Liver (tissue), 3 donors: ENCODE measurements at regions not wholly inside any gene's neighbourhood (a gene's known extent, or its start where the extent isn't known, plus 50 kb on each side); places are given as distances from the start of the nearest gene placed in this dataset.

Source experiments
- CTCF ChIP-seq: fragments of 150-350 bp; IDR thresholded peaks from 2 replicates; pipeline ENCODE4 v1.5.1; 2017; ENCODE audit warnings: improper control_type of control experiment, low read depth, low read length; ENCODE audit not compliant: missing input control
- EGR1 ChIP-seq, 2 donors: IDR thresholded peaks; 2 replicates each; pipeline ENCODE4 v1.6.1; 2016 to 2018; ENCODE audit warnings: antibody characterized with exemption in 2 of 2, low read depth in 2 of 2
- FOXA2 ChIP-seq: IDR thresholded peaks from 2 replicates; pipeline ENCODE4 v1.6.1; 2016; ENCODE audit warnings: antibody characterized with exemption
- HNF4G ChIP-seq: IDR thresholded peaks from 2 replicates; pipeline ENCODE4 v1.6.1; 2016; ENCODE audit warnings: antibody characterized with exemption
- MAX ChIP-seq: IDR thresholded peaks from 2 replicates; pipeline ENCODE4 v1.6.1; 2016; ENCODE audit warnings: antibody characterized with exemption
- RAD21 ChIP-seq, 2 donors: IDR thresholded peaks; 2 replicates each; pipeline ENCODE4 v1.6.1; 2016; ENCODE audit warnings: antibody characterized with exemption in 2 of 2, mild to moderate bottlenecking in 2 of 2
- REST ChIP-seq: IDR thresholded peaks from 2 replicates; pipeline ENCODE4 v1.6.1; 2016; ENCODE audit warnings: antibody characterized with exemption, mild to moderate bottlenecking
- TAF1 ChIP-seq: conservative IDR thresholded peaks from 2 replicates; pipeline ENCODE4 v1.6.1; 2016; ENCODE audit warnings: antibody characterized with exemption, mild to moderate bottlenecking
- YY1 ChIP-seq: IDR thresholded peaks from 2 replicates; pipeline ENCODE4 v1.6.1; 2016; ENCODE audit warnings: antibody characterized with exemption, mild to moderate bottlenecking
- ZBTB33 ChIP-seq: IDR thresholded peaks from 2 replicates; pipeline ENCODE4 v1.6.1; 2016; ENCODE audit warnings: antibody characterized with exemption
- donor health status: healthy.
- donor health status: healthy.

- TF ChIP-seq CTCF (no peak), REST (no peak), EGR1 (IDR thresholded peaks at IDR 0.05; ENCODE audit: low read depth in 2 of 2) (no peak), TAF1 (no peak), MAX (no peak), YY1 (no peak), RAD21 (IDR thresholded peaks at IDR 0.05) (no peak), HNF4G (no peak), ZBTB33 (no peak), FOXA2 (no peak)
Observed at GRCh38 chr9:79883073-79883645, 311.4 kb downstream of the TLE4 start.
